GM12878 (cell line): ENCODE measurements at regions not wholly inside any gene's neighbourhood (a gene's known extent, or its start where the extent isn't known, plus 50 kb on each side); places are given as distances from the start of the nearest gene placed in this dataset.

Experiments used
- ATAC-seq: fragments of 200-7000 bp; cut with Tn5 transposase; 3 replicates; pipeline ENCODE4 v1.9.1; 2020; ENCODE audit warnings: mild to moderate bottlenecking, moderate library complexity
- BruUV-seq: library from RNA; stranded (reverse); fragments of 400-500 nt; replicated peaks from 2 replicates; lab custom pipeline; 2021; lab: Mats Ljungman, UMichigan
- CTCF ChIA-PET: fragments of 300-600 bp; sonication (Branson Sonifier 250); formaldehyde crosslinking; extraction: SDS; loops from one replicate; lab custom pipeline; 2021; ENCODE audit warnings: inconsistent platforms; lab: Yijun Ruan, JAX
- POLR2A ChIA-PET: fragments of 350-600 bp; formaldehyde crosslinking; extraction: SDS; loops from one replicate; lab custom pipeline; 2021; ENCODE audit warnings: inconsistent platforms; lab: Charles Lee
- RAD21 ChIA-PET: fragments of 300-600 bp; sonication (Branson Sonifier 250); formaldehyde crosslinking; loops from one replicate; lab custom pipeline; 2023; ENCODE audit warnings: antibody characterized with exemption; ENCODE audit not compliant: unreplicated experiment; lab: Charles Lee
- SMC1A ChIA-PET: fragments of 300-600 bp; sonication (Branson Sonifier 250); formaldehyde crosslinking; loops from one replicate; lab custom pipeline; 2023; ENCODE audit not compliant: unreplicated experiment, uncharacterized antibody; lab: Charles Lee
- DNase-seq: peaks from one replicate; pipeline ENCODE4 v3.0.0-alpha.2; 2011; ENCODE audit warnings: low read depth, low spot score
- FAIRE-seq: peaks from 3 replicates; lab custom pipeline; 2011; peaks lifted over from hg19 to GRCh38; lab: Jason Lieb, UNC
- H2AFZ ChIP-seq: 2 replicates; pipeline ENCODE4 v1.6.0; 2011; ENCODE audit warnings: low read depth, low read length, control low read depth; ENCODE audit not compliant: control insufficient read depth
- H3K27ac ChIP-seq: 2 replicates; pipeline ENCODE4 v1.5.1; 2011; ENCODE audit warnings: control low read depth; ENCODE audit not compliant: control insufficient read depth, insufficient read depth
- H3K27me3 ChIP-seq, 2 experiments: replicated peaks in 1 of 2; 2 replicates each; pipeline versions ENCODE4 v1.6.0 to v1.6.1; 2011; ENCODE audit warnings: low read length in 1 of 2; ENCODE audit not compliant: control insufficient read depth in 2 of 2, insufficient read depth in 2 of 2
- H3K36me3 ChIP-seq, 2 experiments: 2 replicates each; pipeline ENCODE4 v1.5.1; 2011; ENCODE audit warnings: low read length in 1 of 2; ENCODE audit not compliant: control insufficient read depth in 2 of 2, insufficient read depth in 2 of 2
- H3K4me1 ChIP-seq: 2 replicates; pipeline ENCODE4 v1.6.1; 2011; ENCODE audit warnings: mild to moderate bottlenecking, low read length, moderate library complexity, mixed read lengths; ENCODE audit not compliant: control insufficient read depth, insufficient read depth
- H3K4me2 ChIP-seq: 2 replicates; pipeline ENCODE4 v1.6.0; 2011; ENCODE audit warnings: control low read depth; ENCODE audit not compliant: control insufficient read depth, insufficient read depth
- H3K4me3 ChIP-seq: fragments of 200-600 bp; sonication (generic); 2 replicates; pipeline ENCODE4 v1.5.1; 2016
- H3K79me2 ChIP-seq: 2 replicates; pipeline ENCODE4 v1.6.0; 2011; ENCODE audit warnings: low read length; ENCODE audit not compliant: control insufficient read depth, insufficient read depth
- H3K9ac ChIP-seq: 2 replicates; pipeline ENCODE4 v1.8.0; 2011; ENCODE audit warnings: low read length, control low read depth, mixed read lengths; ENCODE audit not compliant: control insufficient read depth, insufficient read depth
- H3K9me3 ChIP-seq: replicated peaks from 3 replicates; pipeline ENCODE4 v1.5.1; 2011; ENCODE audit warnings: mild to moderate bottlenecking, low read length; ENCODE audit not compliant: control insufficient read depth, insufficient read depth
- H4K20me1 ChIP-seq: 2 replicates; pipeline ENCODE4 v1.6.0; 2011; ENCODE audit not compliant: control insufficient read depth, insufficient read depth
- BMI1 ChIP-seq: fragments of 450-650 bp; IDR thresholded peaks from 2 replicates; pipeline ENCODE4 v1.6.1; 2016; ENCODE audit warnings: mild to moderate bottlenecking, moderate library complexity, borderline replicate concordance
- CBX3 ChIP-seq: fragments of 200-600 bp; sonication (generic); IDR thresholded peaks from 2 replicates; pipeline ENCODE4 v1.6.1; 2016; ENCODE audit warnings: low read depth, borderline replicate concordance
- CBX5 ChIP-seq: sonication (generic); IDR thresholded peaks from 2 replicates; pipeline ENCODE4 v1.6.1; 2016; ENCODE audit warnings: low read depth, moderate library complexity, mild to moderate bottlenecking, inconsistent platforms
- CHD2 ChIP-seq: IDR thresholded peaks from 2 replicates; pipeline ENCODE4 v1.6.1; 2011; ENCODE audit warnings: low read depth, low read length, improper control_type of control experiment, borderline replicate concordance
- ESRRA ChIP-seq: IDR thresholded peaks from 2 replicates; pipeline ENCODE4 v1.6.1; 2012; ENCODE audit warnings: mild to moderate bottlenecking, low read length, improper control_type of control experiment
- EZH2 ChIP-seq: IDR thresholded peaks from 2 replicates; pipeline ENCODE4 v1.6.1; 2012; ENCODE audit warnings: low read depth, mild to moderate bottlenecking, control low read depth, inconsistent platforms, low read length, borderline replicate concordance; ENCODE audit not compliant: control insufficient read depth
- FOXK2 ChIP-seq: fragments of 450-650 bp; IDR thresholded peaks from 2 replicates; pipeline ENCODE4 v1.6.1; 2017; ENCODE audit warnings: mild to moderate bottlenecking, moderate library complexity
- HCFC1 ChIP-seq: fragments of 150-350 bp; IDR thresholded peaks from 2 replicates; pipeline ENCODE4 v1.6.1; 2014; ENCODE audit warnings: low read length
- JUNB ChIP-seq: IDR thresholded peaks from 2 replicates; pipeline ENCODE4 v1.6.1; 2016; ENCODE audit warnings: antibody characterized with exemption, mild to moderate bottlenecking
- LARP7 ChIP-seq: fragments of 450-650 bp; IDR thresholded peaks from 2 replicates; pipeline ENCODE4 v1.6.1; 2017; ENCODE audit warnings: mild to moderate bottlenecking
- MYC ChIP-seq: IDR thresholded peaks from 2 replicates; pipeline ENCODE4 v1.6.1; 2011; ENCODE audit warnings: mild to moderate bottlenecking, low read length, moderate library complexity, inconsistent platforms; ENCODE audit not compliant: insufficient read depth, insufficient replicate concordance, insufficient read length, severe bottlenecking
- NFXL1 ChIP-seq: fragments of 450-650 bp; IDR thresholded peaks from 2 replicates; pipeline ENCODE4 v1.6.1; 2017; ENCODE audit warnings: antibody characterized with exemption, mild to moderate bottlenecking, borderline replicate concordance
- NR2F1 ChIP-seq: fragments of 450-650 bp; conservative IDR thresholded peaks from 2 replicates; pipeline ENCODE4 v1.6.1; 2017; ENCODE audit warnings: mild to moderate bottlenecking
- POLR2AphosphoS5 ChIP-seq: IDR thresholded peaks from 2 replicates; pipeline ENCODE4 v1.6.1; 2011; ENCODE audit warnings: mild to moderate bottlenecking, low read length, inconsistent platforms
- SMARCA5 ChIP-seq: fragments of 450-650 bp; IDR thresholded peaks from 2 replicates; pipeline ENCODE4 v1.6.1; 2017; ENCODE audit warnings: mild to moderate bottlenecking
- TAF1 ChIP-seq: IDR thresholded peaks from 2 replicates; pipeline ENCODE4 v1.6.1; 2011; ENCODE audit warnings: mild to moderate bottlenecking, low read depth, low read length, borderline replicate concordance
- ZNF384 ChIP-seq: IDR thresholded peaks from 2 replicates; pipeline ENCODE4 v1.6.1; 2012; ENCODE audit warnings: low read depth, mild to moderate bottlenecking, low read length, improper control_type of control experiment, borderline replicate concordance
- WGBS: methylation state at CpG from one replicate; pipeline ENCODE4 v1.1.6; 2016; ENCODE audit warnings: low lambda C conversion rate; ENCODE audit not compliant: insufficient replicate concordance, insufficient coverage; ENCODE audit errors: missing lambda C conversion rate; 5-methylcytosine and 5-hydroxymethylcytosine counted together
- in situ Hi-C: fragments of 300-500 bp; cut with MboI; formaldehyde crosslinking; loops from 9 replicates; pipeline ENCODE4 v1.14.3; 2018; ENCODE audit warnings: mixed read lengths
- intact Hi-C: fragments of 100-400 bp; cut with micrococcal nuclease; formaldehyde crosslinking; loops from one replicate; pipeline ENCODE4 v1.14.2; 2022; ENCODE audit not compliant: unreplicated experiment
- TF ChIP-seq, protein P1 (sequence below): fragments of 450-650 bp; IDR thresholded peaks from 2 replicates; pipeline ENCODE4 v1.6.1; 2018; ENCODE audit warnings: borderline replicate concordance, mild to moderate bottlenecking; ENCODE audit not compliant: partially characterized antibody
- TF ChIP-seq, protein P2 (sequence below): fragments of 450-650 bp; IDR thresholded peaks from 2 replicates; pipeline ENCODE4 v1.6.1; 2017; ENCODE audit warnings: antibody characterized with exemption, mild to moderate bottlenecking, moderate library complexity
- TF ChIP-seq, protein P3 (sequence below): fragments of 450-650 bp; IDR thresholded peaks from 2 replicates; pipeline ENCODE4 v1.6.1; 2014; ENCODE audit warnings: mild to moderate bottlenecking

DNA sequence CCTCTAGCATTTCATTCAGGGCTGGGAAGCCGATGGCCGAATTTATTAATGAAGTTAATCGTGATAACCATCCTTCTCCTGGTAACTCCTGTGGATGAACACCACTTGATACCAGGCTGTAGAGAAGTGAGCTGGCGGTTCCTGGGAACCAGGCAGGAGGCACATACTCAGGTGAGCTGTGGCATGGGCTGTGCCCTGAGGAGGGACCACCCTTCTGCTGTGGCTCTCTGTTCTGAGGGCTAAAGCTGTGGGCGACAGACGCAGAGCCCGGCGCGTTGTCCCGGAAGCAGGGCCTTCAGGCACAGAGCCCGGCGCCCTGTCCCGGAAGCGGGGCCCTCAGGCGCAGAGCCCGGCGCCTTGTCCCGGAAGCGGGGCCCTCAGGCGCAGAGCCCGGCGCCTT lies 462.3 kb upstream of the SALL3 start:
- ChIA-PET POLR2A (no interaction called here), SMC1A (no interaction called here), CTCF (no interaction called here), RAD21 (no interaction called here)
- Histone ChIP-seq H3K4me3 (no peak overlapping the region), H2AFZ (no peak overlapping the region), H3K4me2 (no peak overlapping the region), H3K36me3 (no peaks in the 10 kb centered on the region), H3K79me2 (no peaks in the 10 kb centered on the region), H3K9ac (no peak overlapping the region), H3K27ac (no peak overlapping the region)
- no peak for ATAC-seq
- WGBS: 61% methylated on average over 13 of the region's 22 CpGs
- DNase-seq: no peak
- no TSS peak for BruUV-seq
- TF ChIP-seq BMI1: no peak
- TF ChIP-seq HCFC1: no peak
- TF ChIP-seq, protein P1, sequence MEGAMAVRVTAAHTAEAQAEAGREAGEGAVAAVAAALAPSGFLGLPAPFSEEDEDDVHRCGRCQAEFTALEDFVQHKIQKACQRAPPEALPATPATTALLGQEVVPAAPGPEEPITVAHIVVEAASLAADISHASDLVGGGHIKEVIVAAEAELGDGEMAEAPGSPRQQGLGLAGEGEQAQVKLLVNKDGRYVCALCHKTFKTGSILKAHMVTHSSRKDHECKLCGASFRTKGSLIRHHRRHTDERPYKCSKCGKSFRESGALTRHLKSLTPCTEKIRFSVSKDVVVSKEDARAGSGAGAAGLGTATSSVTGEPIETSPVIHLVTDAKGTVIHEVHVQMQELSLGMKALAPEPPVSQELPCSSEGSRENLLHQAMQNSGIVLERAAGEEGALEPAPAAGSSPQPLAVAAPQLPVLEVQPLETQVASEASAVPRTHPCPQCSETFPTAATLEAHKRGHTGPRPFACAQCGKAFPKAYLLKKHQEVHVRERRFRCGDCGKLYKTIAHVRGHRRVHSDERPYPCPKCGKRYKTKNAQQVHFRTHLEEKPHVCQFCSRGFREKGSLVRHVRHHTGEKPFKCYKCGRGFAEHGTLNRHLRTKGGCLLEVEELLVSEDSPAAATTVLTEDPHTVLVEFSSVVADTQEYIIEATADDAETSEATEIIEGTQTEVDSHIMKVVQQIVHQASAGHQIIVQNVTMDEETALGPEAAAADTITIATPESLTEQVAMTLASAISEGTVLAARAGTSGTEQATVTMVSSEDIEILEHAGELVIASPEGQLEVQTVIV: no peak
- TF ChIP-seq EZH2: no peak
- TF ChIP-seq ESRRA: no peak
- no peak for TF ChIP-seq TAF1
- TF ChIP-seq MYC: no peak
- no peak for TF ChIP-seq CBX3
- TF ChIP-seq, protein P2, sequence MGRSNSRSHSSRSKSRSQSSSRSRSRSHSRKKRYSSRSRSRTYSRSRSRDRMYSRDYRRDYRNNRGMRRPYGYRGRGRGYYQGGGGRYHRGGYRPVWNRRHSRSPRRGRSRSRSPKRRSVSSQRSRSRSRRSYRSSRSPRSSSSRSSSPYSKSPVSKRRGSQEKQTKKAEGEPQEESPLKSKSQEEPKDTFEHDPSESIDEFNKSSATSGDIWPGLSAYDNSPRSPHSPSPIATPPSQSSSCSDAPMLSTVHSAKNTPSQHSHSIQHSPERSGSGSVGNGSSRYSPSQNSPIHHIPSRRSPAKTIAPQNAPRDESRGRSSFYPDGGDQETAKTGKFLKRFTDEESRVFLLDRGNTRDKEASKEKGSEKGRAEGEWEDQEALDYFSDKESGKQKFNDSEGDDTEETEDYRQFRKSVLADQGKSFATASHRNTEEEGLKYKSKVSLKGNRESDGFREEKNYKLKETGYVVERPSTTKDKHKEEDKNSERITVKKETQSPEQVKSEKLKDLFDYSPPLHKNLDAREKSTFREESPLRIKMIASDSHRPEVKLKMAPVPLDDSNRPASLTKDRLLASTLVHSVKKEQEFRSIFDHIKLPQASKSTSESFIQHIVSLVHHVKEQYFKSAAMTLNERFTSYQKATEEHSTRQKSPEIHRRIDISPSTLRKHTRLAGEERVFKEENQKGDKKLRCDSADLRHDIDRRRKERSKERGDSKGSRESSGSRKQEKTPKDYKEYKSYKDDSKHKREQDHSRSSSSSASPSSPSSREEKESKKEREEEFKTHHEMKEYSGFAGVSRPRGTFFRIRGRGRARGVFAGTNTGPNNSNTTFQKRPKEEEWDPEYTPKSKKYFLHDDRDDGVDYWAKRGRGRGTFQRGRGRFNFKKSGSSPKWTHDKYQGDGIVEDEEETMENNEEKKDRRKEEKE: no peak
- TF ChIP-seq LARP7: no peak
- TF ChIP-seq CBX5: no peak
- no peak for TF ChIP-seq NFXL1
- no peak for TF ChIP-seq NR2F1
- TF ChIP-seq SMARCA5: no peak
- TF ChIP-seq ZNF384: no peak
- no peak for TF ChIP-seq FOXK2
- no peak for TF ChIP-seq POLR2AphosphoS5
- no peak for TF ChIP-seq CHD2
- TF ChIP-seq, protein P3, sequence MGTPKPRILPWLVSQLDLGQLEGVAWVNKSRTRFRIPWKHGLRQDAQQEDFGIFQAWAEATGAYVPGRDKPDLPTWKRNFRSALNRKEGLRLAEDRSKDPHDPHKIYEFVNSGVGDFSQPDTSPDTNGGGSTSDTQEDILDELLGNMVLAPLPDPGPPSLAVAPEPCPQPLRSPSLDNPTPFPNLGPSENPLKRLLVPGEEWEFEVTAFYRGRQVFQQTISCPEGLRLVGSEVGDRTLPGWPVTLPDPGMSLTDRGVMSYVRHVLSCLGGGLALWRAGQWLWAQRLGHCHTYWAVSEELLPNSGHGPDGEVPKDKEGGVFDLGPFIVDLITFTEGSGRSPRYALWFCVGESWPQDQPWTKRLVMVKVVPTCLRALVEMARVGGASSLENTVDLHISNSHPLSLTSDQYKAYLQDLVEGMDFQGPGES: no peak
- TF ChIP-seq JUNB: no peak
- TF ChIP-seq, all 136 proteins: peak for 0
- intact Hi-C loops: loop anchor here (10.0 kb wide), 1 partner anchor 63 kb away; no protein-coding TSS in a partner anchor
- Histone ChIP-seq H3K4me1 (no peaks in the 10 kb centered on the region), H3K27me3 (no peaks in the 10 kb centered on the region), H3K9me3 (no peaks in the 10 kb centered on the region; the same call in 2 of the 3 replicates), H4K20me1 (no peaks in the 10 kb centered on the region)
- in situ Hi-C loops: no loop called here
- FAIRE-seq: no peak
